Suprapubic skin (tissue), 4 donors: ENCODE measurements at regions not wholly inside any gene's neighbourhood (a gene's known extent, or its start where the extent isn't known, plus 50 kb on each side); places are given as distances from the start of the nearest gene placed in this dataset.

Experiments used
- DNase-seq, 2 donors: peaks; one replicate each; pipeline ENCODE4 v3.0.0-alpha.2; 2019; ENCODE audit warnings: low spot score in 2 of 2
- H3K27ac ChIP-seq: fragments of 200-600 bp; sonication (generic); one replicate; pipeline ENCODE4 v1.5.1; 2019
- H3K27me3 ChIP-seq: fragments of 200-600 bp; sonication (generic); one replicate; pipeline ENCODE4 v1.5.1; 2019
- H3K36me3 ChIP-seq: fragments of 200-600 bp; sonication (generic); one replicate; pipeline ENCODE4 v1.5.1; 2019
- H3K4me1 ChIP-seq: fragments of 200-600 bp; sonication (generic); one replicate; pipeline ENCODE4 v1.5.1; 2019
- H3K4me3 ChIP-seq: fragments of 200-600 bp; sonication (generic); one replicate; pipeline ENCODE4 v1.5.1; 2019; ENCODE audit warnings: mild to moderate bottlenecking
- H3K9me3 ChIP-seq: fragments of 200-600 bp; sonication (generic); one replicate; pipeline ENCODE4 v1.5.1; 2019
- EP300 ChIP-seq: sonication (generic); formaldehyde crosslinking; IDR thresholded peaks from one replicate; pipeline ENCODE4 v1.6.1; 2017; ENCODE audit warnings: antibody characterized with exemption
- POLR2A ChIP-seq, 2 donors: fragments of 450-650 bp; IDR thresholded peaks; one replicate each; pipeline ENCODE4 v1.6.1; 2017; ENCODE audit warnings: antibody characterized with exemption in 2 of 2, mild to moderate bottlenecking in 2 of 2, moderate library complexity in 2 of 2
- POLR2AphosphoS5 ChIP-seq, 3 donors: sonication (generic); formaldehyde crosslinking; IDR thresholded peaks; one replicate each; pipeline ENCODE4 v1.6.1; 2017; ENCODE audit warnings: antibody characterized with exemption in 3 of 3
- WGBS: methylation state at CpG from one replicate; pipeline ENCODE4 v1.1.5; 2018; 5-methylcytosine and 5-hydroxymethylcytosine counted together
- TF ChIP-seq, protein P1 (sequence below), 2 donors: fragments of 200-600 bp in 1 of 2; fragments of 450-650 bp in 1 of 2; sonication (generic) in 1 of 2; IDR thresholded peaks; one replicate each; pipeline ENCODE4 v1.5.1; 2016 to 2019; ENCODE audit warnings: antibody characterized with exemption in 2 of 2, mild to moderate bottlenecking in 1 of 2, moderate library complexity in 1 of 2

- peaks cover 6% of the 10 kb centered on the region for H3K27me3 ChIP-seq
- no peaks in the 10 kb centered on the region for H3K9me3 ChIP-seq
- WGBS = 10% methylated on average over 2 of the region's 2 CpGs
- no peak overlapping the region for H3K27ac ChIP-seq
- H3K4me1 ChIP-seq = peaks cover 3% of the 10 kb centered on the region
- no peak for TF ChIP-seq POLR2A (IDR thresholded peaks at IDR 0.05)
- TF ChIP-seq EP300 = no peak
- TF ChIP-seq, protein P1, sequence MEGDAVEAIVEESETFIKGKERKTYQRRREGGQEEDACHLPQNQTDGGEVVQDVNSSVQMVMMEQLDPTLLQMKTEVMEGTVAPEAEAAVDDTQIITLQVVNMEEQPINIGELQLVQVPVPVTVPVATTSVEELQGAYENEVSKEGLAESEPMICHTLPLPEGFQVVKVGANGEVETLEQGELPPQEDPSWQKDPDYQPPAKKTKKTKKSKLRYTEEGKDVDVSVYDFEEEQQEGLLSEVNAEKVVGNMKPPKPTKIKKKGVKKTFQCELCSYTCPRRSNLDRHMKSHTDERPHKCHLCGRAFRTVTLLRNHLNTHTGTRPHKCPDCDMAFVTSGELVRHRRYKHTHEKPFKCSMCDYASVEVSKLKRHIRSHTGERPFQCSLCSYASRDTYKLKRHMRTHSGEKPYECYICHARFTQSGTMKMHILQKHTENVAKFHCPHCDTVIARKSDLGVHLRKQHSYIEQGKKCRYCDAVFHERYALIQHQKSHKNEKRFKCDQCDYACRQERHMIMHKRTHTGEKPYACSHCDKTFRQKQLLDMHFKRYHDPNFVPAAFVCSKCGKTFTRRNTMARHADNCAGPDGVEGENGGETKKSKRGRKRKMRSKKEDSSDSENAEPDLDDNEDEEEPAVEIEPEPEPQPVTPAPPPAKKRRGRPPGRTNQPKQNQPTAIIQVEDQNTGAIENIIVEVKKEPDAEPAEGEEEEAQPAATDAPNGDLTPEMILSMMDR (IDR thresholded peaks at IDR 0.05) = no peak
- TF ChIP-seq POLR2AphosphoS5 (IDR thresholded peaks at IDR 0.05) = no peak
- no peak overlapping the region for H3K4me3 ChIP-seq
- H3K36me3 ChIP-seq = no peaks in the 10 kb centered on the region
- DNase-seq = no peak
These were observed 1032.0 kb downstream of the BRD1 start for GRCh38 chr22:48795664-48796063.

- 81% methylated on average over 7 of the region's 7 CpGs for WGBS
- TF ChIP-seq POLR2A (IDR thresholded peaks at IDR 0.05) (no peak), POLR2AphosphoS5 (IDR thresholded peaks at IDR 0.05) (no peak), EP300 (no peak)
- TF ChIP-seq, protein P1 (IDR thresholded peaks at IDR 0.05) = no peak
These were observed 1032.8 kb downstream of the BRD1 start for GRCh38 chr22:48794906-48795305.

DNA sequence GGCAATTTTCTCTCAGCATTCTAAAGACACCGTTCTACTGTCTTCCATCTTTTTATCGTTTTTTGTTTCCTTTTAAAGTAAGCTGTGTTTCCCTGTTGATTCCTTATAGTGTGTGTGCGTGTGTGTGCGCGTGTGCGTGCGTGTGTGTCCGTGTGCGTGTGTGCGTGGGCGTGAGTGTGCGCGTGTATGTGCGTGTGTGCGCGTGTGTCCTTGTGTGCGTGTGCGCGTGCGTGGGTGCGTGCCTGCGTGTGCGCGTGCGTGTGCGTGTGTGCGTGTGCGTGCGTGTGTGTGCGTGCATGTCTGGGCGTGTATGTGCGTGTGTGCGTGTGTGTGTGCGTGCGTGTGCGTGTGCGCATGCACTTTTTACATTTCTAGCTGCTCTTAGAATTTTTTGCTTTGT, 1033.7 kb downstream of the BRD1 start:
- H3K27me3 ChIP-seq = peaks cover 6% of the 10 kb centered on the region
- no peaks in the 10 kb centered on the region for H3K36me3 ChIP-seq
- no peak overlapping the region for H3K4me3 ChIP-seq
- peaks cover 3% of the 10 kb centered on the region for H3K4me1 ChIP-seq
- H3K9me3 ChIP-seq = no peaks in the 10 kb centered on the region
- TF ChIP-seq, protein P1 (IDR thresholded peaks at IDR 0.05) = no peak
- TF ChIP-seq EP300 (no peak), POLR2AphosphoS5 (IDR thresholded peaks at IDR 0.05) (no peak), POLR2A (IDR thresholded peaks at IDR 0.05) (no peak)
- DNase-seq = no peak
- 74% methylated on average over 31 of the region's 37 CpGs for WGBS
- no peak overlapping the region for H3K27ac ChIP-seq

More at GRCh38 chr22:48794906-48795305, 1032.8 kb downstream of the BRD1 start:
- Histone ChIP-seq H3K4me3 (no peak overlapping the region), H3K36me3 (no peaks in the 10 kb centered on the region), H3K27ac (no peak overlapping the region), H3K27me3 (peaks cover 6% of the 10 kb centered on the region), H3K9me3 (no peaks in the 10 kb centered on the region), H3K4me1 (peaks cover 3% of the 10 kb centered on the region)
- no peak for DNase-seq

DNA sequence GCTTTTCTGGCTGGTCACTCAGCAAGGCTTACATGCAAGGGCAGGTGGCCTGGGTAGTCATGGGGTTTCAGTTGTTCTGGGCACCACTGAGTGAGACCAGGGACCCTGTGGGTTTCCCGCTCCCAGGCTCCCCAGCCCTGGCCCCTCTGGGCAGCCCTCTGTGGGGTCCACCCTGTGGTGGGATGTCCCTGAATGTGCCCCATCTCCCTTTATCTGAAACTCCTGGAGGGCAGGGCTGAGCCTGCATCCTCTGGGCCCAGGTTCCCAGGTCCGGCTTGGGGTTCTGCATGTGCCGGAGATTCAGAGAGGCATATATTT, 1041.0 kb downstream of the BRD1 start:
- Histone ChIP-seq H3K9me3 (no peaks in the 10 kb centered on the region), H3K27ac (no peak overlapping the region), H3K4me1 (no peaks in the 10 kb centered on the region), H3K27me3 (no peaks in the 10 kb centered on the region), H3K36me3 (no peaks in the 10 kb centered on the region), H3K4me3 (no peak overlapping the region)
- TF ChIP-seq, protein P1 (IDR thresholded peaks at IDR 0.05) = no peak
- TF ChIP-seq POLR2AphosphoS5 (IDR thresholded peaks at IDR 0.05) = no peak
- TF ChIP-seq POLR2A (IDR thresholded peaks at IDR 0.05) = no peak
- TF ChIP-seq EP300 = no peak
- 80% methylated on average over 1 of the region's 3 CpGs for WGBS
- no peak for DNase-seq

GRCh38 chr22:48785792-48786678, 1041.6 kb downstream of the BRD1 start:
- no peaks in the 10 kb centered on the region for H3K27me3 ChIP-seq
- no peak for DNase-seq
- 83% methylated on average over 13 of the region's 14 CpGs for WGBS
- H3K36me3 ChIP-seq = no peaks in the 10 kb centered on the region
- TF ChIP-seq EP300 (no peak), POLR2A (IDR thresholded peaks at IDR 0.05) (no peak), POLR2AphosphoS5 (IDR thresholded peaks at IDR 0.05) (no peak)
- TF ChIP-seq, protein P1 (IDR thresholded peaks at IDR 0.05) = no peak
- no peak overlapping the region for H3K27ac ChIP-seq
- no peak overlapping the region for H3K4me3 ChIP-seq
- no peaks in the 10 kb centered on the region for H3K4me1 ChIP-seq
- H3K9me3 ChIP-seq = no peaks in the 10 kb centered on the region
